LoVo (cell line): ENCODE measurements at regions not wholly inside any gene's neighbourhood (a gene's known extent, or its start where the extent isn't known, plus 50 kb on each side); places are given as distances from the start of the nearest gene placed in this dataset.

Source experiments
- DNase-seq: peaks from one replicate; pipeline ENCODE4 v3.0.0-alpha.2; 2016; ENCODE audit warnings: low spot score

DNA sequence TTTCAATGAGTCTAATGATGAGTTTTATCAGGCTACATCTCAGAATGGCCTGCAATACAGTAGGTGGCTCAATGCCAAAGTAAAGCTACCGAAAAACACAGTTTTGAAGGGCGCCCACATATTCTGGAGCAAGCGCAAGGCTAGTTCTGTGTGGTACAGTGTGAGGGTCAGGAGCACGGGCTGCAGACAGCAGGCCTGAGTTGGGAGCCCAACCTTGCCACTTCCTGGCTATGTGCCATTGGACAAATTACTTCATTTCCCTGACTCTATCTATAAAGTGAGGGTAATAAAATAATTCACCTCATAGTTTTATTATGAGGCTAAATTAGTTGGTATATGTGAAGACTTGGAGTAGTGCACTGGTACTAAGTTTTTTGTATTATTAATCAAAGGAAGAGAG lies 150.7 kb downstream of the OPN5 start:
- no peak for DNase-seq

DNA sequence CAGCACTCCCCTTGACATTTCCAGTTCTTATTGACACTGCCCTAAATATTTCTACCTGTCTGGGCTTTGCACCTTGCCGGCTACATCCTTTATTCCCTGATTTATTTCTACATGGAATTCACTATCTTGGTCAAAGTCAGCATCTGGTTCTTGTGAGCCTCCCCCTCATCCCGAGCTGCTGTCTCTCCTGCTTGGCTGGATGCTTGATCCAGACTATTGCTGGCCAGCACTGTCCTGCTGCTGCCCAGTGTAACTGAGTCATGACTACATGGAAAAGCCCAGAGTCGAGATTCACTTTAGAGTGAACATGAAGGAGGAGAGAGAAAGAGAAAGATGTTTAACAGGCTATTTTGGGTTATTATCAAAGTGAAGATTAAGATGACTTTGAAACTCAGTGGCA lies 142.2 kb downstream of the OPN5 start:
- no peak for DNase-seq

DNA sequence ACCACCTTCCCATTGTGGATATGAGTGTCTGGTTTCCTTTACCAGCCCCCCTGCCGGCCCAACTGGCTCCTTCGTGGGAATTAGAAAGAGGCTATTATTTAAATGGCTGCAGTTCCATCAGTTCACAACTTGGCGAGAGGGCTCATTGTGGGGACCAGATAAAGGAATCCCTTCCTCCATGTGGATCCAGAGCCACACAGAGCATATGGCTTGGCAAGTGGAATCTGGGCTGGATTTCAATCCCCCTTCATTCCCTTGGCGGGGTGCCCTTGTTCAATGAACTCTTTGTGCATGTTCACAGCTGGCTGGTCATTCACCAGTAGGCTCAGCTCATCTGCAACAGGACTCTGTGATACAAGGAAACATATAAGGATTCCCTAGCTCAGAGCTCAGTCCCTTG lies 140.6 kb downstream of the OPN5 start:
- DNase-seq: no peak

DNA sequence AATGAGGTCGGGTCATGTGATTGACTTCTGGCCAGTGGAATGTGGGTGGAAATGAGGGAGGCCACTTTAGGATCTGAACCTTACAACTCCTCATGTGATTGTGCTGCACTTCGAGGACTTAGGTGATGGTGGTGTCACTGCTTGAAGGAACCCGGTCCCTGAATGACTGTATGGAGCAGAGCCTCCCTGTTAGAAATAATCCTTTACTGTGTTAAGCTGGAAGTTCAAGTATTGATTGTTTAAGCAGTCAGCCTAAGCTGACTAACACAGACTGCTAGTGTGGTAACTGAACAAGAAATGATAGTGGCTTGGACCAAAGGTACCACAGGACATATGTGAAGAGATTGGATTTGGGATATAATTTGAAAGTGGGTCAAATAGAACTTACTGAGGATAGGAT lies 138.0 kb downstream of the OPN5 start:
- DNase-seq: no peak

DNA sequence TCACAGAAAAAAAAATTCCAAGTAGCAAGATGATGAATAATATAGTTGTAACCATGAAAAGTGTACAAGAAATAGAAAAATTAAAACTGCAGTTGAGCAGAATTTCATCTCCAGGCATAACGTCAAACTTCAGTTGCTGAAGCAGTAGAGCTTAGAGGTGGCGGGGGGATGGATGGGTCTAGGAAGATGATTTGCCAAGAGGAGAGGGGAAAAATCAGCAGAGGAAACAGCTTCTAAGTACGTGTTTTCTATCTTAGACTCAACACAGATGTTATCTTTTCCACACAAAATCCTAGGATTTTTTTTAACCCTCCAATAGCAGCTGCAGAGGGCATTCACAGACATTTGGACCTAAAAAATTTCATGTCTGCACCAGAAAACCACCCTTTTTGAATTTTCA lies 136.0 kb downstream of the OPN5 start:
- DNase-seq: no peak

DNA sequence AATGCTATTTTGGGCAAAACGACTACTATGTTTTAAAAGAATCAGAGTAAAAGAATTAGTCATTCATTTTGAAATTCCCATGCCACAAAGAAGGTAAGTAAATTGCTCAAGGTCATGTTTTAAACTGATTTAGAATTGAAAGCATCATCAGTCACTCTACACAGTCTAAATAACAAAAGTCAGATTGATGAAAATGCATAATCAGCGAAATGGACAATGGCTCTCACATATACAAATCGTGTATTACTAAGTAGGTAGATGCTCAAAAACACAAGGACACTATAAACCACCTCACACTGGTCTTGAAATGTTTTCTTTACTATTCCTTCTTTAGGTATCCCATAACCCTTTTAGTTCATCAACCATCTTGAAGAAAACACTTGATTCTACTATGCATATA lies 135.4 kb downstream of the OPN5 start:
- no peak for DNase-seq

DNA sequence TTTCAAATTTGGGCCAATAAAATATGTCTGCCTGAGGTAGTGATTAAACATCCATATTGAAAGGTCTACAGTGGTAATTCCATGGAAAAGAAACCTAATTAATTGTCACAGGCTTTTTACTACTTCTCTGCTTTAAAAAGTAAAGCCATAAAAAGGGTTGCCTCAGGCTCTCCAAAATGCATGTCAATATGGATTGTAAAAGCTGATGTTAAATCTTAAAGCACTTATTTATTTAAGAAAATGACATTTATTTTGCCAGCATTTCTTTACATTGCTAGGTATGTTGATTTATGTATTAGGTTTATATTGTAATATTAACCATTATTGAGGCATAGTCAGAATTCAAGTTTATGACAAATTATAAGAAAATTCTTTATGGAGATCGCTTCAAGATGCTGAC lies 133.2 kb downstream of the OPN5 start:
- no peak for DNase-seq

DNA sequence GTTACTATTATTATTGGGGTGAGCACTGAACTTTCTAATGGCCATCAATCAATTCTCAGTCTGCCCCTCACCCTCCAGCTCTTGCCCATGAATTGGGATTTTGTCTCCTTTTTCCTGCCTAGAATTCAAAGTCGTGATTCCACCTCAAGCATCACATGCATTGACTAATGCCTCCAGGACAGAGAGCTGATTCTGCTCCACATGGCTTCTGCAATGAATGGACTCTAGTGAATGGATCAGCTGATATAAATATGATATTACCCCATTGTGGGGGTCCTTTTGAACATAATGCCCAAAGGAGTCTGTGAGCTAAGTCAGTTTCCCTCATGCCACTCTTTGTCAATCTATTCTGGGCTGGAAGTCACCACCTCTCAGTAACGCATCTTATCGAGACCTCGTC lies 126.4 kb downstream of the OPN5 start:
- no peak for DNase-seq

DNA sequence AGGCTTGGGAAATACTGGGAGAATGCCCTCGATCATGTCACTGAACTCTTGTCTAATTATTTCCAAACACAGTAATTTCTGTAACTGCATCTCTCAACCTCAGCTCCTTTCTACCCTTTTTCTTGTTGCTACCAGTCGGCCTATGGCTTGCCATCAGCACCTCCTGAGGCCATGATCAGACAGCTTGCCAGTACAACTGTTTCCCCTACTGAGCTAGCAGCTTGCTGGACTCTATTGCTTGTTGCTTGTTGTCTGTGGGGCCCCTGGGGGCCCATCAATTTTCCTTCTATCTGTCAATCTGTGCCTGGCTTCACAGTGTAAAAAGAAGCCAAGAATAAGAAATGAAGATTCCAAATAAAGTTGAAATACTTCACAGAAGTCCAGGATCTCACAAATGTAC lies 123.9 kb downstream of the OPN5 start:
- no peak for DNase-seq

DNA sequence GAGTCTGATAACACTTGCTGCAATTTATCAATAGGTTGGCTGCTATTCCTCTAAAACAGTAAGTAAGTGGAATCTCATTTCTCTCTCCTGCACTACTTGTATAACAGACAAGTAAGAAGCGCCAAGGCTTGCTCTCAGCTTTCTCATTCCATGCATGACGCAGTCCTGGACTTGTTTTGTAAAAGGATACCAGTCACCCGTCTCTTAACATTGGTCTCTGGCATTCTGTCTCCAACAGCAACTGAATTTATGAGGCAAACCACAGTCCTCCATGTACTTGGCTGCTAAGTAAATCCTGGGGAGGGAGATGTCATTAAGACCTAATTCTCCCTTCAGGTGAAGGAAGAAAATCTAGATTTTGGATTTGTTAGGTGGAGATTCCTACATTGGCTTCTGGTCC lies 115.4 kb downstream of the OPN5 start:
- no peak for DNase-seq

DNA sequence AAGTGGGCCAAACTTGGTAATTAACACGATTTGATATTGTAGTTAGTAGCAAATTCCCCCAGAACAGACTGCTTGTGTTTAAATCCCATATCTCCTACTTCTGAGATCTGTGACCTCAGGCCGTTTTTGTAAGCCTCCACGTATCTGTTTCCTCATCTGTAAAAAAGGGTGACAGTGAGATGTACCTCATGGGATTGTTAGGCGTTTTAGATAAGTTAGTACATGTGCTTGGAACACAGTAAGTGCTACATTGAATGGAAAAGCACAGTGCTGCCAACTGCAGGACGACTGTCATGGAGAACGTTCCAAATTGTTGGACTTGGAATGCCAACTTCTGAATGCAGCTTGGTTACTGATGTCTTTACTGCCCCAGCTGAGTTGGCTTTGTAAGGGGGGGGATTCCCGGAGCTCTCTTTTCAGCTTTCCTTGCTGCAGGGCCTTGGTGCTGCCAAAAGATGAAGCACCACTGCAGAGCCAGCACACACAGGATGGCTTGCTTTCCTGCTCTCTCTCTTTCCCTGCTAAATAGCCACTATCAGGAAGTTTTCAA lies 108.6 kb downstream of the OPN5 start:
- DNase-seq: no peak

DNA sequence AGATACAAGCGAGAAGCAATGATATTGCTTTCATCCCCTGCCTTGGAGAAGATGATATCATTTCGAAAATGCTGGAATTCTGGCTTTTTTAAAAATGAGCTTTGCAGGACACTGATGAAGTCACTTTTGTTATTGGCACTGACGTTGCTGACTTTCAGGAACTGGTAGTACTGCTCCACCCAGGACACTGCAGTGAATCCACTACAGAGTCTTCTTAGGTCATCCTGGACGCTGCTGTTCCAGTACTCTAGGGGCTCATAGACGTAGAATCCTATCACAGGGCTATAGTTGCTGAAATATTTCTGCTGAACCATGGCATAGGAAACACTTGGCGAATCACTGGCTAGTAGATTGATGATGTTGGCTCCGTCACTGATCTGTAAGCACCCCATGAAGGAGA lies 97.2 kb downstream of the OPN5 start:
- no peak for DNase-seq
